ENCODE measurements at regions not wholly inside any gene's neighbourhood (a gene's known extent, or its start where the extent isn't known, plus 50 kb on each side); places are given as distances from the start of the nearest gene placed in this dataset.

DNA sequence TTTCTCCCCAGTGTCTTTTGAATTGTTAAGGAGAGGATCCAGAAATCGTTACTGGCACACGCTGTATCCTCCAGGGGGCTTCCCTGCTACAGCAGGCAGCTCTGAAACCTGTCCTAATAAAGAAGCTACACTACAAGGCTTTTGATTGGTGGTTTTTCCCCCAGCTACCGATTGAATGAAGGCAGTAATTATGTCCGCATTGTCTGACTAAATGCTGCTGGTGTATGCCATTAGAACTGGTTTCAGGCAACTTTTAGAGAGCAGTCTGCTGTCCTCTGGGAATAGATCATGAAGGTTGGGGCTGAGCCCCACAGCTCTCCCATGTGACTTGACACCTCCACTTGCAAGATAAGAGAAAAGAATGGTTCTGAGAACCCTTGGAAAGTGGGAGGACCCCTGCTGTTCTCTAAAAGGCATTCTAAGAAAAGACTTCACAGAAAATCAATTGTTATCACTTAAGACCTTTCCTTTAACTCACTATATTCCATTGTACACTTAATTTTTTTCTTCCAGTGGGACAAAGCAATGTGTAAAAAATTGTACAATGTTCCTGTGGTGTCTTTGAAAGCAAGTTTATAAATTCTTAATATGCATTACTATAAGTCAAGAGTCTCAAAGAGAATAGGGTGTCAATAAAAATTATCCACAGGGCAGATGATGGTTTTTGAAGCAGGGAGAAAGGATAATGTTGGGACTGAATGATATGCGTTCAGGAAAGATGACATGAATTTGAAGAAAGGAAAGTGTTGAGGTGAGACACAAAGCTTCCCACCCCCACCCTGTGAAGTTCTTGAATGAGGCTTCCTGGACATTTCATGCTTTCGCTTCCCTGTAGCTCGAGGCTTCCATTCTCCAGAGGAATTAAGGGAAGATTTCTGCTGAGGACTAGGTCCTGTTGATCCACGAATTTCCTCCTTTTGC is 53.0 kb upstream of the DAZL start:
- DNase-seq, result no peak

DNA sequence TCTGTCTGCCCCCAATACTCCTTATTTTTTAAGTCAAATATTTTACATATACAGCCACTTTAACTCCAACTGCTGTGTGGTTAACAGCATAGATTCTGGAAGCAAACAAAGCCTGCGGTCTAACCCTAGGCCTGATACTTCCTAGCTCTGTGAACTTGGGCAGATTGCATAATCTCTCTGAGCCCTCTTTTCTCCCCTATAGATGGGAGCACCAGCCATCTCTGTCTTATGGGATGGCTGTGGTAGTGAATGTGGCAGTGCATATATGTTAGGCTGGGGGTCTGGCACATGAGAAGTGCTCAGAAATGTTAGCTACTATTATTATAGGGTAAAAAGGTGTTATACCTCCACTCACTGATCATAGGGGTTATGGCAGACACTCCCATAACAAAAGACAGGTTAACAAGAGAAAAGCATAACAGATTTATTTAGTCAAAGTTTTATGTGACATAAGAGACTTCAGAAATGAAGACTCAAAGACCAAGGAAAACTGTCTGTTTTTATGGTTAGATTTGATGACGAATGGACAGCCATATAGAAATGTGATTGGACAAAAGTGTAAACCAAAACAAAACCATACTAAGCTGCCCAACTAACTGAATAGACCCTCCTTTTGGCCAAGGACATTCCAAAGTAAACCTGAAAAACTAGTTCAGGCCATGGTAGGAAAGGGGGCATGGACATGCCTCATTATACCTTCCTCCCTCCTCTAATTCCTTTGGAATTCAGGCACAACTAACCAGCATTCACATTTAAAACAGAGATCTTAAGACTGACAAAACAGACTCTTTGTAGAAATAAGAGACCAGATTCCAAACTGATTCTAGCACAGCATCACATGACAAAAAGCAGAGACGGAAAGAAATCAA is 53.9 kb upstream of the DAZL start:
- DNase-seq, result no peak

DNA sequence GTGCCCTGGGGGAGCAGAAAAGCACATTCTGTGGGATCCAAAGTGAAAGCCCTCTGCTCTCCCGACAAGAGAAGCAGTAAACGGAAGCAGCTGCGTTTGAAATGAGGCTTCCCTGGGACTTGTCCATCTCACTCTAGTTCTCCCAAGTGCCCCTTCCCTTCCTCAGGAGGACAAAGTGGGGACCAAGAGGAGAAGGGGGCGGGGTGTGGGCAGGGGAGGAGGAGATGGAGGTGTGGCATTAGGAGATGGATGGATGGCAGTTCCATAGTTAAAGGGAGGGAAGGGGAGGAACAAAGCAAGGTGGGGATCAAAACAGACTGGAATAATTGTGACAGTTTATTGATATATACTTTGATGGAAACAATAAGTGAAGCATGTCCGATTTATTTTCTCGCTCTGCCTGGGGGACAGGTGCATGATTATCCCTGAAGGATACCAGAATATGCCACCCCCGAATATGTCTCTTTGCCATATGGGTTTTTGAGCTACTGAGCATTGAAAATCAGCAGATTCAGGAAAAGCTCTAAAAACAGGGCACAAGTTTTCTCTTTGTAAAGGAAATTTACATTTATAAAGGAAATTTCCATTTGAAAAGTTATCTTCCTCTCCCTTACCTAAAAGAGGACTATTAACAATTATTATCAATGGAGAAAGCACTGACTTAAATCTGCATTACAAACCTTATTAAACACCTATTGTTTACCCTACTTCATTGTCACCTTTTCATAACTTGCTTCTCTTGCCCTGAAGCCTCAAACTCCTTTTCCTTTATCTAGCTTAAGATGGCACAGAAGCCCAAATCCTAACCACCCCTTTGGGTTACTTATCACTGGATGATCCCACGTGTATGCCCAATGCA is 58.9 kb upstream of the DAZL start:
- no peak for DNase-seq

DNA sequence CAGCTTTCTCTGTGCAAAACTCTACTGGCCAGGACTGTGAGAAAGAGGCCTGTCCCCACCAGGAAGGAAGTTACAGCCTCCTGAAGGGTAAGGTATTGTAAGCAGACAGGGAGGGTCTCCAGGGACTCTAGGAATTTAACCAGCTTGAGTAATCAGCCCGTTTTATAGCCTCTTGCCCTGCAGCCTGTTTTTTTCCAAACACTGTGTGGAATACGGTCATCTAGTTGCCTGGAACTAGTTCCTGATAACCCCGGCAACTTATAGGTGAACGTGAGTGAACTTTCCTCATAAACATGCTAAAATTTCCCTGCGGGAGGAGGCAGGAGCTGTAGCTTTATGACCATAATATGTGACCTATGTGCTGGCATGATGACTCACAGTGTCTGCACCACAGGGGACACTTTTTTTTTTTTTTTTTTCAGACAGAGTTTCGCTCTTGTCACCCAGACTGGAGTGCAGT is 60.1 kb upstream of the DAZL start:
- no peak for DNase-seq

DNA sequence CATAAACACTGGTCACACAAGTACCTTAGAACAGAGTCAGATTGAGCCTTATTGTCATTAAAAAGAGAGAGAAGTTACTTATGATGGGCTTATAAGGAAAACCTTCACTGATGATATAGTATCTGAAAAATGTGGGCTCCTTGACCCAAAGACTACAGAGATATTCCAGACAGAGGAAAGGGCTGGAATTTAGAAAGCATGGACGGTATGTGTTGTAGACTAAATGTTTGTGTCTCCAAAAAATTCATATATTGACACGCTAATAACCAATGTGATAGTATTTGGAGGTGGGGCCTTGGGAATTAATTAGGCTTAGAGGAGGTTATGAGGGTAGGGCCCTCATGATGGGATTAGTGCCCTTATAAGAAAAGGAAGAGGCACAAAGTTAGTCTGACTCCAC is 61.0 kb upstream of the DAZL start:
- no peak for DNase-seq

DNA sequence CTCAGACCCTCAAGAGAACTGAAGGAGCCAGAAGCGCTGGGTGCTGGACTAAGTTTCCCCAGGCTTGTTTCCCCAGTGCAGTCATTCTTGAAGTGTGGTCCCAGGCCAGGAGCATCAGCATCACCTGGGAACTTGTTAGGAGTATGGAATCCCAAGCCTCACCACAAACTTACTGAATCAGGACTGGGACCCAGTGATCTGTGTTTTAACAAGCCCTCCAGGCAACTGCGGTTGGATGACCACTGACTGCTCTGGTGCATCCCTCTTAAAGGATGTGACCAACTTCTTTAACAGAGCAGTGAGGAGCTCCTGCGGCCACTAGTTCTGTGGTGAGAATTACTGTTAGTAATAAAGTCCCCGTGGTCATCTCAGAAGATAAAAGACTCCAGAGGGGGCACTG is 62.4 kb upstream of the DAZL start:
- no peak for DNase-seq

DNA sequence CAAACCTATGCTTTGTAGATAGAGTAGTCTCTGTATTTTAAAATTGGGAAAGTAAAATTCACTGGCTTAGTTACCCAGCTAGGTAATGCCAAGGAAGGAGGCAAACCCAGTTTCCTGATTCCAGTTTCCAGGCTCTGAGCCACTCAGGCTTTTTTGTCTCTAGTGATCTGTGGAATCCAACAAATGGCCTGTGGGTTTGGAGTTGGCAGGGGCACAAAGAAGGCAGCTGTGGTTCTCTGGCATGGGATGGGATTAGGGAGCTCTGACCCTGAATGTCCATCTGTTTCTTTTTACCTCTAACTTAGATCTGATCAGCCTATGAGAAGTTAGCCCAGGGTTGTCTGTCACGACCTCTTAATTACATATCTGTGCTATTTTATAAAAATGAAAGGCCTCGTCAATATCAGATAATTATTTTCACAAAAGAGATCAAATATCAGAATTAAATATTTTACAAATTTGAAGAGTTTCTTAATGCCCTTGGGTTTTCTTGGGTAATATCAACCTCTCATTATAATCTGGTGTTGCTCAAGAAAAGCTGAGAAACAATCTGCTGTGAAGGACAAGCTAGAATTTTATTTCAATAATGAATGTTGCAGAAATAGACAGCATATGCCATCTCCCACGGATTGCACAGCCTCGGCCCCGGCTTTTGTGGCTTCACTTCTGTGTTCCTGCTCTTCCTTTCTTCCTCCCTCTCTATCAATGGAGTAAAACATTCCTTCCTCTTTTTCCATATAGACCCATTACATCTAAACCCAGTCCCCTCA is 63.7 kb upstream of the DAZL start:
- no peak for DNase-seq

- no peak for DNase-seq
Measured at GRCh38 chr3:16670191-16670590, 65.0 kb upstream of the DAZL start.

- no peak for DNase-seq
Measured at GRCh38 chr3:16671690-16672089, 66.5 kb upstream of the DAZL start.

GRCh38 chr3:16673530-16673929 is 68.3 kb upstream of the DAZL start:
- no peak for DNase-seq

- DNase-seq, result no peak
Measured at GRCh38 chr3:16675805-16676204, 70.6 kb upstream of the DAZL start.

- DNase-seq, result no peak
Measured at GRCh38 chr3:16686679-16687078, 81.5 kb upstream of the DAZL start.

DNA sequence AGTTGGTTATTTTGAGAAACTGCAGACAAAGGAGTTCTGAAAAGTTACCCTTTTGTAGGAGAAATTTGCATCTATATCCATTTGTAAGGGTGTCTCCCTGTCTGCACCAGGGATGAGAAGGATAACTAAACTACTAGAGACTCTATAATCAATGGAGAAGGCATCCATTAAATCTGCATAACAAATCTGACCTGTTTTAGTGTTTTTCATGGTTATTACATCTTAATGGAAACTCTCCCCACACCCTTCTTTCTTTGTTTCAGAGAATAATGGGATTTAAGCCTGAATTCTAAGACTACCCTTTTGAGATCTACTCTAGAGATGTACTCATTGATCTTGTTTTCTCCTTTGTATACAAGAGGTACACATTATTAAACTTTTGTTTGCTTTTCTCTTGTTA is 82.0 kb upstream of the DAZL start:
- DNase-seq, result no peak

GRCh38 chr3:16692486-16693344 is 87.5 kb upstream of the DAZL start:
- no peak for DNase-seq

DNA sequence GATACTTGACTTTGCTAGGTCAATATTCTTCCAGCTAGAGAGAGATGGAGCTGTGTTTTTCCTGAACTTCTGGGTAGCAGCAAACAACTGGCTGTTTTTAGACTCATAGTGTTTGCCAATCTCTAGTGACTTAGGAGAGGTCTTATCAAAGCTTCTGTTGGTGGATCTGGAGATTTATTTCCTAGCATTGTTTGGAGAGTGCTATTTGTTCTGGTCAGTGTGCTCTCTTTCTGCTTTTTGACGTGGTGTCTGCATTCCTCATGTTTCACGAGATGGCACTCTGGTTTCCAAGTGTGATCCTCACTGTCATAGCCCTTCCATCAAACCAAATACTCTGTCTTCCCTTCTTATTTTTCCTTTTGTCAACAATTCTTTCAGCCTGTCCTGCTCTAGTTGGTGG is 88.6 kb upstream of the DAZL start:
- DNase-seq, result no peak

DNA sequence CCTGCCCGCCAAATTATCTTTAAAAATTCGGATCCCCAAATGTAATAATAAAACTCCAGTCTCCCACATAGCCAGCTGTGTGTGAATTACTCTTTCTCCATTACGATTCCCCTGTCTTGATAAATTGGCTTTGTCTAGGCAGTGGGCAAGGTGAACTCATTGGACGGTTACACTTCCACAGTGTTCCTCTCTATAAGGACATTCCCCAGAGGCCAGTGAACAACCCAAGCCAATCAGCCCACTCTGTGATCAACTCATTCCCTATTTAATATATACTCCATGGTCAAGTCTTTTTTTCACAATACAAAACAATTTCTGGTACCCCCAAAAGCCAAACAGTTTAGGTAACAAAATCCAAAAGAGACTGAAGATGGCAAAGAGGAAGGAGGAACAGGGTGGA is 90.5 kb upstream of the DAZL start:
- no peak for DNase-seq

GRCh38 chr3:16697443-16698147 is 92.4 kb upstream of the DAZL start:
- no peak for DNase-seq

GRCh38 chr3:16700651-16701050 is 95.4 kb upstream of the DAZL start:
- no peak for DNase-seq

DNA sequence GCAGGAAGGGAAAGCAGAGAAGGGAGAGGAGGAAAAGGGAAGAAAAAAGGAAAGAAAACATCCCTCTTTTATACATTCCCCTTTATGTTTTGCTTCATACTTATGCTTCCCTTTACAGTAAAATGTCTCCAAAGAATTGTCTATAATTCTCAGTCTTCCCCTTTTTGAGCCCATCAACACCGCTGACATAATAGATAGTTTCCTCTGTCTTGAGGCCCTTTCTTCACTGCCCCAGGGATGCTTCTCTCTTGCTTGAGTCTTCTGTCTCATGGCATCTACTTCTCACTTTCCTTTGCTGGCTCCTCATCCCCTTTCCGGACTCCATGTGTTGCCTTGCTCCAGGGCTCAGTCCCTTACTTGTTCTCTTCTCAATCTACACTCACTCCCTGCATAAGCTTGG is 99.7 kb upstream of the DAZL start:
- no peak for DNase-seq

DNA sequence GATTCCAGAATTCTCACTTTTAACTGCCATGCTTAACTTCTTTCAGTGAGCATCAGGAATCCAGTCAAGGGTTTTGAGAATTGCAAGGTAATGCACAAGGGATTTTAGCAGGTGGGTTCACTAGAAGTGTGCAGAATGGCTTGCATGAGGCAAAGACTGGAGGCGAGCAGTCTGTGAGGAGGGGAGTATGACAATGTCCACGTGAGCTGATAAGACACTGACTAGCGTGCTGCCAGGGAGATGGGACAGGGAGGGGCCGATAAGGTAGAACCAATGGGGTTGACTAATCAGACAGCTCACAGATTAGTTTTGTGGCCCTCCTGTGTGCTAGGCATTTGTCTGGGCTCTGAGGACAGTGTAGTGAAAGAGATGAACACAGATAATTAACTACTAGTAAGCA is 102.0 kb upstream of the DAZL start:
- DNase-seq, result no peak

GRCh38 chr3:16708285-16708684 is 103.1 kb upstream of the DAZL start:
- DNase-seq, result no peak

Data from activated CD4-positive, alpha-beta T cell treated with anti-CD3 and anti-CD28 coated beads for 48 hours (primary cell).